ENCODE measurements at regions not wholly inside any gene's neighbourhood (a gene's known extent, or its start where the extent isn't known, plus 50 kb on each side); places are given as distances from the start of the nearest gene placed in this dataset.

DNA sequence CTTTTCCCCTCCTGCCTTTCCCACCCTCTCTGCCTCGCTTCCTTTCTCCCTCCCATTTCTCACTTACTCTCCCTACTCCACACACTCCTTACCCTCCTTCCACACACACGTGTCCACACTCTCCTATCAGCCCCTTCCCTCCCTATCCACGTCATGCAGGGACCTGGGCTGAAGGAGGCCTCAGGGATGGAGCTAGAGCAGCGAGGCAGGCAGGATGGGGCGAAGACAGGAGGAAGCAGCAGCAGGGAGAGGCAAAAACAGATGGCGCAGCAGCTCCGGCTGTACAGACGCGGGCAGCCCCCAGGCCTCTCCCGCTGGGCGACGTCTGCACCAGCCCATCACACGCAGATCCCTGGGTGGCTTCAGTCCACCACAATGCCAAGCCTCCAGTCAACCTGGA, 97.9 kb downstream of the SPATA19 start:
- TF ChIP-seq POLR2A (IDR thresholded peaks at IDR 0.05; ENCODE audit: low read depth, low read length) (no peak), PAX5 (IDR thresholded peaks at IDR 0.05; ENCODE audit: insufficient read depth, low read length, severe bottlenecking) (no peak), POLR2AphosphoS5 (IDR thresholded peaks at IDR 0.05; ENCODE audit: low read depth, low read length) (no peak), SPI1 (IDR thresholded peaks at IDR 0.05; ENCODE audit: low read depth, low read length) (no peak), TAF1 (IDR thresholded peaks at IDR 0.05; ENCODE audit: low read depth, low read length) (no peak), POU2F2 (IDR thresholded peaks at IDR 0.05; ENCODE audit: low read depth, low read length) (no peak)
- FAIRE-seq (no peak), DNase-seq (ENCODE audit: insufficient read length, low spot score) (no peak)

DNA sequence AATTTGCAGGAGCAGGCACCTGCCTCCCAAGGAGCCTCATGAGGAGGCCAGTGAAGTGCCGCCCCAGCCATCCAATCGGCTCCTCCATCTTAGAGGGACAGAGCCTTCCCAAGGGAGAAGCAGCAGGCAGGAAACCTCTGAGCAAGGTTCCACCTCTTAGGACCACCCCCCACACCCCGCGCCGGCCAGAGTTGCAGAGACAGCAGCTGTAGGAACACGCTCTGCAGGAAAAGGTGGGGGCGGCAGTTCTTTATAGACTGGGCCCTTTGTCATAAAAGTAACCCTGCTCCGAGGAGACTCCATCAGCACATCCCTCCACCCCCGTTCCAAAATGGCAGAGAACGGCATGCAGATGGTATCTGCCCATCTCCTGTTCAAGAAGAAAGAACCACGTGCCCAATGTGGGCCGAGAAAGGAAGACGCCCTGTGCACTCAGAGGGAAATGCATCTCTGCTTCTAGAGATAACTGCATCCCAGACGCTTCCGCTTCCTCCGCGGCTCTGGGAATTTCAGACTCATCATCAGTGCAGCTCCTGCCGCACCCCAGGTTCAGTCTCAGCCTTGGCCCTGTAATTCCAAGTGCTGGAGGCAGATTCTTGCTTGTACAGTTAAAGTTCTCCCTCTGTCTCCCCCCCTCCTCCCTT, 98.5 kb downstream of the SPATA19 start:
- FAIRE-seq (no peak), DNase-seq (ENCODE audit: insufficient read length, low spot score) (no peak)
- TF ChIP-seq POLR2A (IDR thresholded peaks at IDR 0.05; ENCODE audit: low read depth, low read length) (no peak), POU2F2 (IDR thresholded peaks at IDR 0.05; ENCODE audit: low read depth, low read length) (no peak), SPI1 (IDR thresholded peaks at IDR 0.05; ENCODE audit: low read depth, low read length) (no peak), POLR2AphosphoS5 (IDR thresholded peaks at IDR 0.05; ENCODE audit: low read depth, low read length) (no peak), PAX5 (IDR thresholded peaks at IDR 0.05; ENCODE audit: insufficient read depth, low read length, severe bottlenecking) (no peak), TAF1 (IDR thresholded peaks at IDR 0.05; ENCODE audit: low read depth, low read length) (no peak)

DNA sequence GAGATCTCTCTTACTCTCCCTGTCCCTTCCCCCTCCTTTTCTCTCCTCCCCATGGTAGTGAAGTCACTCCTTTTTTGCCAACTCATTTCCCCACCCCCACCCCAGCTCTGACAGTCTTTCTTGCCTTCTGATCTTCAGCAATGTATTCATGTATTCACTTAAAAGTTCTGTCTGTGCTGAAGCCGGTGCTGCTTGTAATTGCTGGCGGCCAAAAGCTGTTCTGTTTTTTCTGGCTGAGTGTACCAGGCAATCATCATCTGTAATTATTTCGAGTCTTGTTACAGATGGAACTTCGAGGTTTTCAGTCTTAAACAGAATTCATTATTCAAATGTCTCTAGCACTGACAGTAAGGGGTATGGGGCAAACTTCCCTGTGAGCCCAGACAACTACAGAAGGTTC, 99.5 kb downstream of the SPATA19 start:
- no peak for TF ChIP-seq POU2F2 (IDR thresholded peaks at IDR 0.05; ENCODE audit: low read depth, low read length)
- TF ChIP-seq POLR2A (IDR thresholded peaks at IDR 0.05; ENCODE audit: low read depth, low read length): no peak
- TF ChIP-seq TAF1 (IDR thresholded peaks at IDR 0.05; ENCODE audit: low read depth, low read length): no peak
- TF ChIP-seq POLR2AphosphoS5 (IDR thresholded peaks at IDR 0.05; ENCODE audit: low read depth, low read length): no peak
- TF ChIP-seq PAX5 (IDR thresholded peaks at IDR 0.05; ENCODE audit: insufficient read depth, low read length, severe bottlenecking): no peak
- DNase-seq (ENCODE audit: insufficient read length, low spot score) (no peak), FAIRE-seq (no peak)

DNA sequence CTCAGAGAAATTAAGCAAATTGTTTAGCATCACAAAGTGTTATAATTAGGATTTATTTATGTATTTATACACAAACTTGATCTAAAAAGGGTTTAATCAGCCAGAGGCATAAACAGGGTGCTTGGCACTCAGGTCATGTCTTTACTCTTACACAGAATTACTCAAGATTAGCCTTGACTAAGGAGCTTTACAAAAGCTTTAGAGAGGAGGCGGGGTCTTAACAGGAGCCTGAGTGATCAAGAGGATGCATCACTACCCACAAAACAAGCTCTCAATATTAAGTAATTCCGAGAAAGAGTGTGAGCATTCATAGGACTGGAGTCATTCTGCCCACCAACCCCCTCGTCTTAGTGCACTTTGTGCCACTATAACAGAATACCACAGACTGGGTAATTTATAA, 103.0 kb downstream of the SPATA19 start:
- no peak for FAIRE-seq
- TF ChIP-seq POLR2AphosphoS5 (IDR thresholded peaks at IDR 0.05; ENCODE audit: low read depth, low read length): no peak
- TF ChIP-seq POU2F2 (IDR thresholded peaks at IDR 0.05; ENCODE audit: low read depth, low read length): no peak
- no peak for TF ChIP-seq TAF1 (IDR thresholded peaks at IDR 0.05; ENCODE audit: low read depth, low read length)
- no peak for TF ChIP-seq SPI1 (IDR thresholded peaks at IDR 0.05; ENCODE audit: low read depth, low read length)
- no peak for TF ChIP-seq POLR2A (IDR thresholded peaks at IDR 0.05; ENCODE audit: low read depth, low read length)
- no peak for TF ChIP-seq PAX5 (IDR thresholded peaks at IDR 0.05; ENCODE audit: insufficient read depth, low read length, severe bottlenecking)
- no peak for DNase-seq (ENCODE audit: insufficient read length, low spot score)

DNA sequence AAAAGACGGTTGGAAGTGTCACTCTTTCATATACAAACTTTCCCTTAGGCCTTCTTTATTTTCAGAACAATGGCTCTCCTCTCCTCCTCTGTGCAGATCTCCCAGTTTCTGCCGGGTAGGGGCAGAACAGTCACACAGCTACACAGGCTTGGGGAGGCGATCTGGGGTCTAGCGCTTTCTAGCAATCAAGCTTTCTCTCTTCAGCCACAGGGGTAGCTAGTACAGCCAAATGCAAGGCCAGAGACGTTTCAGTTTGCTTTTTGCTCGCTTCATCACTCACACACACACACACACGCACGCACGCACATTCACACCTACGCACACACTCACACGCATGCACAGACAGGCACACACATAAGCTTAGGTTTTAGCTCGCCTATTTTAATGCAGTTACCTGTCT, 104.3 kb downstream of the SPATA19 start:
- no peak for FAIRE-seq
- no peak for TF ChIP-seq POU2F2 (IDR thresholded peaks at IDR 0.05; ENCODE audit: low read depth, low read length)
- TF ChIP-seq POLR2A (IDR thresholded peaks at IDR 0.05; ENCODE audit: low read depth, low read length): no peak
- no peak for TF ChIP-seq POLR2AphosphoS5 (IDR thresholded peaks at IDR 0.05; ENCODE audit: low read depth, low read length)
- no peak for TF ChIP-seq TAF1 (IDR thresholded peaks at IDR 0.05; ENCODE audit: low read depth, low read length)
- no peak for TF ChIP-seq SPI1 (IDR thresholded peaks at IDR 0.05; ENCODE audit: low read depth, low read length)
- no peak for TF ChIP-seq PAX5 (IDR thresholded peaks at IDR 0.05; ENCODE audit: insufficient read depth, low read length, severe bottlenecking)

DNA sequence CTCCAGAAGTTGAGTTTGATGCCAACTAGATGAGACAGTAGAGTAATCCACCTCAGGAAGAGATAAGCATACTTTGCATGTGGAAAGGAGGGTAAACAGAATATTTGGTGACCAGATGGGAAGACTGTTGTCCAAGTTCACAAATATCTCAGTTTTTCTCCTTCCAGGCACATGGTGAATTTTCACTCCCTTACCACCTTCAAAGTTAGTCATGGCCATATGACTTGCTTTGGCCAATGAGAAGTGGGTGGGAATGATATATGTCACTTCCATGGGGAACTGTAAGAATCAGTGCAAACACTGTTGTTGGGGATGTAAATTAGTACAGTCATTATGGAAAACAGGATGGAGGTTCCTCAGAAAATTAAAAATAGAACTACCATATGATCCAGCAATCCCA, 105.8 kb downstream of the SPATA19 start:
- DNase-seq (ENCODE audit: insufficient read length, low spot score) (no peak), FAIRE-seq (no peak)
- TF ChIP-seq POU2F2 (IDR thresholded peaks at IDR 0.05; ENCODE audit: low read depth, low read length): no peak
- TF ChIP-seq POLR2AphosphoS5 (IDR thresholded peaks at IDR 0.05; ENCODE audit: low read depth, low read length): no peak
- no peak for TF ChIP-seq PAX5 (IDR thresholded peaks at IDR 0.05; ENCODE audit: insufficient read depth, low read length, severe bottlenecking)
- no peak for TF ChIP-seq TAF1 (IDR thresholded peaks at IDR 0.05; ENCODE audit: low read depth, low read length)
- TF ChIP-seq SPI1 (IDR thresholded peaks at IDR 0.05; ENCODE audit: low read depth, low read length): no peak
- TF ChIP-seq POLR2A (IDR thresholded peaks at IDR 0.05; ENCODE audit: low read depth, low read length): no peak

More for the DNA sequence above, 104.3 kb downstream of the SPATA19 start:
- DNase-seq (ENCODE audit: insufficient read length, low spot score): no peak

DNA sequence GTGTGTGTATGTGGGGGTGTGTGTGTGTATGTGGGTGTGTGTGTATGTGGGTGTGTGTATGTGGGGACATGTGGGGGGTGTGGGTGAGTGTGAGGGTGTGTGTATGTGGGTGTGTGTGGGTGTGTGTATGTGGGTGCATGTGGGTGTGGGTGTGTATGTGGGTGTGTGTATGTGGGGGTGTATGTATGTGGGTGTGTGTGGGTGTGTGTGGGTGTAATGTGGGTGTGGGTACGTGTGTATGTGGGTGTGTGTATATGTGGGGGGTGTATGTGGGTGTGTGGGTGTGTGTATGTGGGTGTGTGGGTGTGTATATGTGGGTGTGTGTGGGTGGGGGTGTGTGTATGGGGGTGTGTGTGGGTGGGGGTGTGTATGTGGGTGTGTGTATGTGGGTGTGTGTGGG, 106.7 kb downstream of the SPATA19 start:
- no peak for FAIRE-seq
- DNase-seq (ENCODE audit: insufficient read length, low spot score): no peak
- no peak for TF ChIP-seq SPI1 (IDR thresholded peaks at IDR 0.05; ENCODE audit: low read depth, low read length)
- no peak for TF ChIP-seq POU2F2 (IDR thresholded peaks at IDR 0.05; ENCODE audit: low read depth, low read length)
- no peak for TF ChIP-seq PAX5 (IDR thresholded peaks at IDR 0.05; ENCODE audit: insufficient read depth, low read length, severe bottlenecking)
- no peak for TF ChIP-seq POLR2A (IDR thresholded peaks at IDR 0.05; ENCODE audit: low read depth, low read length)
- no peak for TF ChIP-seq POLR2AphosphoS5 (IDR thresholded peaks at IDR 0.05; ENCODE audit: low read depth, low read length)
- no peak for TF ChIP-seq TAF1 (IDR thresholded peaks at IDR 0.05; ENCODE audit: low read depth, low read length)

DNA sequence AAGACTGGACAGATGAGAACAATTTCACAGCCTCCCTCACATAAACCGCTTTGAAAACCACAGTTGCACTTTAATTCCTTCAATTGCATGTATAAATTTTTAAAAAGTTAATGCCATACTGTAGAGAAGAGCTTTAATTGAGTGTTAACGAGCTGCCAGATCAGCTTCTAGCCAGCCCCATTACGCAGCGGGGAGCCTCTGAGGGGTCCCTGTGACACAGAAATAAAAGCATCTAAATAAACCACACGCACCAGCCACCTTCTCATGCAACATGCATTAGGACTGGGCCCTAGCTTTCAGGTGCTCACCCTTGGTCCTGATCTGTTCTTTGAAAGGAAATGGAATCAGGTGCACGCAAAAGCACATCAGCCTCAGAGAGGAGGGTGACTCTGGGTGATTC, 111.7 kb downstream of the SPATA19 start:
- DNase-seq (ENCODE audit: insufficient read length, low spot score) (no peak), FAIRE-seq (no peak)
- no peak for TF ChIP-seq POLR2AphosphoS5 (IDR thresholded peaks at IDR 0.05; ENCODE audit: low read depth, low read length)

DNA sequence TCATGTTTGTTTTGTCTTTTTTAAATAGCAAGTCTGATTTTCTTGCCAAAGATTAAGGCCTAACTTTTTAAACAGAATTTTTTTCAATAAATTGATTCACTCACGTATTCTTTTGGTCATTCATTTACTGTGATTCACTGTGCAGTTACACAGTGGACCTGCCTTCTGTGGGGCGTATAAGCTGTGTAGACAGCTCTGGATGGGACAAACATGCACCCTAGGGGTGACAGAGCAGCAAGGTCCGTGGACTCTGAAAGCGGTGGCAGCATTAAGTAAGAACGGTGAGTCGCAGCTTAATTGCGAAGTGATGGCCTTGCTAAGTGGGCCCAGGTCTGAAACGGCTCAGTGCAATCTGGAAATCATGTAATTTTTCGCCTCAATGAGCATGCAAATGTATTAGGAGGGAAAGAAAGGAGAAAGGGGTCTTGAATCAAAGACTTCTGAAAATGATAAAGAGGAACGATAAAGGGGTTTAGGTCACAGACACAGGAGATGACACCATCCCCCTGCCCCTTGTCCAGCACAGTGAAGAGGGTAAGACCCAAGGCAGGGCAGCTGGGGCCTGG, 113.1 kb downstream of the SPATA19 start:
- FAIRE-seq (no peak), DNase-seq (ENCODE audit: insufficient read length, low spot score) (no peak)
- TF ChIP-seq TAF1 (IDR thresholded peaks at IDR 0.05; ENCODE audit: low read depth, low read length): no peak
- TF ChIP-seq PAX5 (IDR thresholded peaks at IDR 0.05; ENCODE audit: insufficient read depth, low read length, severe bottlenecking): no peak
- TF ChIP-seq POLR2AphosphoS5 (IDR thresholded peaks at IDR 0.05; ENCODE audit: low read depth, low read length): no peak
- TF ChIP-seq POU2F2 (IDR thresholded peaks at IDR 0.05; ENCODE audit: low read depth, low read length): no peak
- TF ChIP-seq POLR2A (IDR thresholded peaks at IDR 0.05; ENCODE audit: low read depth, low read length): no peak
- TF ChIP-seq SPI1 (IDR thresholded peaks at IDR 0.05; ENCODE audit: low read depth, low read length): no peak

DNA sequence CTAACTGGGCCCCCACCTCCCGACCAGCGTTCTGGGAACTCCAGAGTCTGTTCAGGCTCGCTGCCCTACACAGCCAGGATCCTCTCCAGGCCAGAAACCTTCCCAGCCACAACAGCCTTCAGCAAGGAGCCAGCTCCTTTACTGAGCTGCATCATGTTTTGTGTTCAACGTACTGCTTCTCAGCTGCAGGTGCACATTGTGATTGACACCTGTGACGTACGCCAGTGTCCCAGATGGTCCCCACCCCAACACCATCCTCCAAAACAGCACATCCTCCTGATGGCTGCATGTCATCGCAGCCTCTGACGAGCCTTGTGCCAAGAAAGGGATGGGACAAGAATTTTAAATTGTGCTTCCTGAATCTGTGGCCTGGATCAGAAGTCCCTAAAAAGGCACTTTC, 117.5 kb downstream of the SPATA19 start:
- no peak for FAIRE-seq
- no peak for DNase-seq (ENCODE audit: insufficient read length, low spot score)
- TF ChIP-seq SPI1 (IDR thresholded peaks at IDR 0.05; ENCODE audit: low read depth, low read length) (no peak), TAF1 (IDR thresholded peaks at IDR 0.05; ENCODE audit: low read depth, low read length) (no peak), POLR2A (IDR thresholded peaks at IDR 0.05; ENCODE audit: low read depth, low read length) (no peak), PAX5 (IDR thresholded peaks at IDR 0.05; ENCODE audit: insufficient read depth, low read length, severe bottlenecking) (no peak), POU2F2 (IDR thresholded peaks at IDR 0.05; ENCODE audit: low read depth, low read length) (no peak), POLR2AphosphoS5 (IDR thresholded peaks at IDR 0.05; ENCODE audit: low read depth, low read length) (no peak)
